IgD-negative memory B cell (primary cell): ENCODE measurements at regions not wholly inside any gene's neighbourhood (a gene's known extent, or its start where the extent isn't known, plus 50 kb on each side); places are given as distances from the start of the nearest gene placed in this dataset.
"Not testable (repeated sequence)": the region's sequence is repeated elsewhere in the genome, so short reads cannot be mapped to it uniquely, and the experiment has no call there.

Experiments
- H3K27ac Mint-ChIP-seq, 3 donors: one replicate each; pipeline ENCODE4 v1.8.0; 2020 to 2022; ENCODE audit warnings: mild to moderate bottlenecking in 3 of 3, mixed read lengths in 3 of 3, moderate library complexity in 1 of 3
- H3K27me3 Mint-ChIP-seq: one replicate; pipeline ENCODE4 v1.8.0; 2021; ENCODE audit warnings: mixed read lengths
- H3K36me3 Mint-ChIP-seq: one replicate; pipeline ENCODE4 v1.8.0; 2020; ENCODE audit warnings: mild to moderate bottlenecking, mixed read lengths
- H3K4me1 Mint-ChIP-seq, 3 donors: one replicate each; pipeline ENCODE4 v1.8.0; 2020 to 2022; ENCODE audit warnings: mixed read lengths in 3 of 3, mild to moderate bottlenecking in 1 of 3
- H3K4me3 Mint-ChIP-seq, 4 donors: one replicate each; pipeline ENCODE4 v1.8.0; 2020 to 2022; ENCODE audit warnings: mild to moderate bottlenecking in 4 of 4, mixed read lengths in 4 of 4, moderate library complexity in 3 of 4
- H3K9me3 Mint-ChIP-seq, 3 donors: one replicate each; pipeline ENCODE4 v1.8.0; 2020 to 2021; ENCODE audit warnings: mixed read lengths in 3 of 3, mild to moderate bottlenecking in 1 of 3

DNA sequence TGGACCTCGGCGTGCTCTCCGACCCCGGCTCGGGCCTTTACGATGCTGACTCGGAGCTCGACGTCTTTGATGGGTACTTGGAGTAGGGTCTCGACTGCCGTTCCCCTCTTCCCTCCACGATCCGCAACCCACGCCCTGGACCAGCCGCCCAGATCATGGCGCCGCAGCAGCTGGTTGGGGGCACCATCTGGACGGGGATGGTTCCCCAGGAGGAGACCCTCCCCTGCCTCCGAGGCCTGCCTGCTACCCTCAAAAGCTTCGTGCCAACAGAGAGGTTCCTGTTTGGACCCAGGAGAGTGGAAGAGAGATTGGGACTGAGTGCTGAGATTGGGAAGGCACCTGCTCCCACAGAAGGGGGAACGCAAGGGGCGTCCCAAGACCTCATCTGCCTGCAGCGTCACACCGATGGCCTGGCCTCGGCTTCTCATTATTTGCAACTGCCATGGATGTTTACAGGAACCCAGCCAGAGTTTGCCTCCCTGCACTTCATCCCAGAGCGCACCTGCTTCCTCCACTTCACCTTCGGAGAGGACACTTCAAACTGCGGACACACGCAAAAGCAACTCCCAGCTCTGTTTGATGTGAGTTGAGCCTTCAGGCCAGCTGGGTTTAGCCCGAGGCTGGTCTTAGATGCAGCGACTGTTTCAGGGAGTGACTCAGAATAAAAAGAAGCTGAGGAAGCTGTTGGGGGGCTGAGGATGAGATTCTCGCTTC lies 58.9 kb downstream of the GOLGA6L7 start:
- not testable (repeated sequence) for H3K4me1 Mint-ChIP-seq, H3K9me3 Mint-ChIP-seq, H3K36me3 Mint-ChIP-seq, H3K27ac Mint-ChIP-seq
- Mint-ChIP-seq H3K27me3 (peaks cover 21% of the 10 kb centered on the region), H3K4me3 (peak overlapping the region in 1 of 4 donors; percentile 1)

DNA sequence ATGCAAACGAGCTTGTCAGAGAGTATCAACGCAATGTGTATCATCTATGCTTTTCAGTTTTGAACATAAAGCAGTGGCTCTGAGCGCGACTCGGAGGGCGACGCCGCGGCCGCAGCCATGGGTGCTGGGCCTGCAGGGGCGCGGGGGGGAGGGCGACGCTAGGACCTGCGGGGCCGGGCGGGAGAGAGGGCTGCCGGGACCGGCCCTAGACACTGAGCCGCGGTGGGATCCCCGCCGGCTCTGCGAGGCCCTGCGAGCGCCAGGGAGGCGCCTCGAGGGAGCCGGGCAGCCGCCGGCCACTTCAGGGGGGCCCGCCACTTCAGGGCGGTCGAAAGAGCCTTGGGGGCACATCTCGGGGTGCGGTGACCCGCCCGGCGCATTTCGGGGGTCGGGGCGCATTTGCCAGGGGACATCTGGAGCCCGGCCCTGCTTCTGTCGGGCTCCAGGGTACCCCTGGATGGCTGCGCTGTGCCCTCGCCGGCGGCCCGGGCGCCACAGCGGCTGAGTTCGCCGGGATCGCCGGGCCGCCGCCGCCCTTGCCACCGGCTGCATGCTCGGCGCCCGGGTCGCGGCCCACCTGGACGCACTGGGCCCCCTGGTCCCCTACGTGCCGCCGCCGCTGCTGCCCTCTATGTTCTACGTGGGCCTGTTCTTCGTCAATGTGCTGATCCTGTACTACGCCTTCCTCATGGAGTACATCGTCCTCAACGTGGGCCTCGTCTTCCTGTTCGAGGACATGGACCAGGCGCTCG lies 59.6 kb downstream of the GOLGA6L7 start:
- not testable (repeated sequence) for H3K9me3 Mint-ChIP-seq, H3K4me1 Mint-ChIP-seq, H3K36me3 Mint-ChIP-seq, H3K27ac Mint-ChIP-seq, H3K4me3 Mint-ChIP-seq
- peaks cover 21% of the 10 kb centered on the region for H3K27me3 Mint-ChIP-seq

DNA sequence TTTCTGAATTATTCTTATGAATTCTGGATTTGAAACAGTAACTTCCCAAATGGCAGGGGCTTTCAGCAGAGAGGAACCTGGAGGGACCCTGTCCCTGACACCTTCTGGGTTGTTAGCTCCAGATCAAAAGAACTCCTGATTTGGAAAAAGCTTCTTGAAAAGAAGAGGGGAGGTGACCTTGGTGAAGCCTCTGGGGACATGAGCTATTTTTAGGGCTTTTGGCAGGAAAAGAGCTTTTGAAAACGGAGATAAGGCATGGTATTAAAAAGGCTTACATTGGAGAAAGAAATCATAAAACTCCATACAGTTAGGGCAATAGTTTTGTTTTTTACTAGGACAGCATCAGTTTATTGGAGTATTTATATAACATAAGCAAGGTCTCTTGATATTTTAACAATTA lies 60.3 kb downstream of the GOLGA6L7 start:
- H3K4me3 Mint-ChIP-seq, H3K36me3 Mint-ChIP-seq, H3K27ac Mint-ChIP-seq, H3K9me3 Mint-ChIP-seq, H3K4me1 Mint-ChIP-seq: not testable (repeated sequence)
- peaks cover 21% of the 10 kb centered on the region for H3K27me3 Mint-ChIP-seq

DNA sequence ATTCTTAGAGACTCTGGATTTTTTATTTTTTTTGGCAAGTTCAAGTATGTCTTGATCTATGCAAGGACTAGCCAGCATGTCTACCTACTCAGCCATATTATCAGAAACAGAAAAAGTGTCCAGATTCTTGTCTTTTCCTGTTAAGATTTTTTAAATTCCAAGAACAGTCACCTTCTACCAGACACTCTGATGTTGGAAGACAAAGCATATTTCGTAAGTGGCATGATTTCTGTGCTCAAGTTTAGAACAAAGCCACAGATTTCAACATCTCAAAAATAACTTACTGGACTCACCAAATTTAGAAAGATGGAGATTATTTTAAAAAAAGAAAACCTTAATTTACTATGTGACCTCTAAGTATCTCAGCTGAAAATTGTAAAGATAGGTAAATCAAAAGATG lies 61.9 kb downstream of the GOLGA6L7 start:
- H3K9me3 Mint-ChIP-seq, result peaks cover 0 to 3% (median 0%) of the 10 kb centered on the region in 3 donors
- H3K27me3 Mint-ChIP-seq, result peaks cover 16% of the 10 kb centered on the region
- no peaks in the 10 kb centered on the region for H3K36me3 Mint-ChIP-seq
- H3K27ac Mint-ChIP-seq, result no peak overlapping the region
- no peak overlapping the region for H3K4me3 Mint-ChIP-seq
- H3K4me1 Mint-ChIP-seq, result no peaks in the 10 kb centered on the region

DNA sequence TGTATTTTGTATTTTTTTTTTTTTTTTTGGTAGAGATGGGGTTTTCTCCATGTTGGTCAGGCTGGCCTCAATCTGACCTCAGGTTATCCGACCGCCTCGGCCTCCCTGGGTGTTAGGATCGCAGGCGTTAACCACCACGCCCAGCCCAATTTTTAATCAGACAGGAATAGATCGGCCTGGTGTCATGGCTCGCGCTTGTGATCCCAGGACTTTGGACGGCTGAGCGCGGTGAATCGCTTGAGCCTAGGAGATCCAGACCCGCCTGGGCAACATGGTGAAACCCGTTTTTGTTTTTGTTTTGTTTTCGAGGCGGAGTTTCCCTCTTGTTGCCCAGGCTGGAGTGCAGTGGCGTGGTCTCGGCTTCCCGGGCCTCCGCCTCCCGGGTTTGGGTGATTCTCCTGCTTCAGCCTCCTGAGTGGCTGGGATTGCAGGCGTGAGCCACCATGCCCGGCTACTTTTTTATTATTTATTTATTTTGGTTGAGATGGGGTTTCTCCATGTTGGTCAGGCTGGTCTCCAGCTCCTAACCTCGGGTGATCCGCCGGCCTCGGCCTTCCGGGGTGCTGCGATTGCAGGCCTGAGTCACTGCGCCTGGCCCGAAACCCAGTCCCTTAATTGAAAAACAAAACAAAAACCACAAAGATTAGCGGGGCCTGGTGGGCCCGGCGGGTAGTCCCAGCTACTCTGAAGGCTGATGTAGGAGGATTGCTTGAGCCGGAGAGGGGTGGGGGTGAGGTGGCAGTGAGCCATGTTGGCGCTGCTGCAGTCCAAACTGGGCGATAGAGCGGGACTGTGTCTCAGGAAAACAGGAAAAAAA lies 63.9 kb downstream of the GOLGA6L7 start:
- not testable (repeated sequence) for H3K36me3 Mint-ChIP-seq, H3K4me3 Mint-ChIP-seq, H3K27ac Mint-ChIP-seq, H3K4me1 Mint-ChIP-seq, H3K9me3 Mint-ChIP-seq
- H3K27me3 Mint-ChIP-seq, result peaks cover 14% of the 10 kb centered on the region

DNA sequence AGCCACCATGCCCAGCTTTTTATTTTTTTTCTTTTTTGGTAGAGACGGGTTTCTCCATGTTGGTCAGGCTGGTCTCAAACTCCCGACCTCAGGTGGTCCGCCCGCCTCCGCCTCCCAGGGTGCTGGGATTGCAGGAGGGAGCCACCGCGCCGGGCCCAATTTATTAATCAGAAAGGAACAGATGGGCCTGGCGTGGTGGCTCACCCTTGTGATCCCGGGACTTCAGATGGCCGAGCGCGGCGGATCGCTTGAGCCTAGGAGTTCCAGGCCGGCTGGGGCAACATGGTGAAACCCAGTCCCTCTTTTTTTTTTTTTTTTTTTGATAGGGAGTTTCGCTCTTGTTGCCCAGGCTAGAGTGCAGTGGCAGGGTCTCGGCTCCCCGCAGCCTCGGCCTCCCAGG lies 64.6 kb downstream of the GOLGA6L7 start:
- H3K36me3 Mint-ChIP-seq, result no peaks in the 10 kb centered on the region
- H3K9me3 Mint-ChIP-seq, result peaks cover 0 to 4% (median 0%) of the 10 kb centered on the region in 3 donors
- no peak overlapping the region for H3K27ac Mint-ChIP-seq
- peaks cover 11% of the 10 kb centered on the region for H3K27me3 Mint-ChIP-seq
- no peak overlapping the region for H3K4me3 Mint-ChIP-seq
- no peaks in the 10 kb centered on the region for H3K4me1 Mint-ChIP-seq

DNA sequence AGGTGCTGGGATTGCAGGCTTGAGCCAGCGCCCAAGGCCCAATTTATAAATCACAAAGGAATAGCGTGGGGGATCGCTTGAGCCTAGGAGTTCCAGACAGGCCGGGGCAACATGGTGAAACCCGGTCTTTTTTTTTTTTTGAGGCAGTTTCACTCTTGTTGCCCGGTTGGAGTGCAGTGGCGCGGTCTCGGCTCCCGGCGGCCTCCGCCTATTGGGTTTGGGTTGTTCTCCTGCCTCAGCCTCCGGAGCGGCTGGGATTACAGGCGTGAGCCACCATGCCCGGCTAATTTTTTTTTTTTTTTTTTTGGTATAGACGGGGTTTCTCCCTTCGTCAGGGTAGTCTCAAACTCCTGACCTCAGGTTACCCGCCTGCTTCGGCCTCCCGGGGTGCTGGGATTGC lies 65.0 kb downstream of the GOLGA6L7 start:
- Mint-ChIP-seq H3K4me1 (no peaks in the 10 kb centered on the region), H3K27me3 (peaks cover 10% of the 10 kb centered on the region), H3K36me3 (no peaks in the 10 kb centered on the region), H3K27ac (no peak overlapping the region), H3K9me3 (peaks cover 0 to 4% (median 0%) of the 10 kb centered on the region in 3 donors), H3K4me3 (no peak overlapping the region)

DNA sequence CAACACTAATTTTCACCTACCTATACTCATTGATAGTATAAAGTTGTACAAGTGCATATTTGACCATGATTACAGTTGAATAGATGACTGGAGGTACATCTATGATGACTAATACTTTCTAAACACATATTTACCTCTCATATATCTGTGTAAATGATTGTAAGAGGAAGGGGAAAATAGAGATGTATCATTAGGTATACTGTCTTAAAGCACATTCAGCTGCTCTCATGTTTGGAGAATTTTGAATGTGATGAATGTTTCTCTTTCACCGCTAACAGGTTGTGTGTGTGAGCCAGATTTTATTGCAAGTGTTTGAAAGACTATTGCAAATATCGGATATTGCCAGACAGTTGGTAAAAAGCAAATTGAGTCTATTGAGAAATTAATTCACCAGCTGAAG lies 66.2 kb upstream of the GOLGA8M start:
- not testable (repeated sequence) for H3K27me3 Mint-ChIP-seq, H3K36me3 Mint-ChIP-seq, H3K27ac Mint-ChIP-seq, H3K4me3 Mint-ChIP-seq, H3K4me1 Mint-ChIP-seq, H3K9me3 Mint-ChIP-seq

DNA sequence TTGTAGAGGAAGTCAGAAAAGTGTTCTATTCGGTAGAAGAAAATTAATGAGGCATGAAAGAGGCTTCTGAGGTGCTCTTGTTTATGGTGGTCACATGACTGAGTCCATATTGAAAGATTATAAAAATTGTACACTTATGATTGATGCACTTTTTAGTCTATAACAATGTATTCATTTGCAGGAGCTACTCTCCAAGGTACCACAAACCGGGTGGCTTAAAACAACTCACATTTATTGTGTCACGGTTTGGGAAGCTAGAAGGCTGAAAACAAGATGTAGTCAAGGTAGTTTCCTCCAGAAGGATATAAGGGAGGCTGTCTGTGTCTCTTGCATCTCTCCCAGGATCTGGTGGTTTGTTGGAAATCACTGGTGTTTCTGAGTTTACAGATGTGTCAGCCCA lies 60.6 kb upstream of the GOLGA8M start:
- H3K27ac Mint-ChIP-seq, H3K4me1 Mint-ChIP-seq, H3K4me3 Mint-ChIP-seq, H3K9me3 Mint-ChIP-seq, H3K27me3 Mint-ChIP-seq, H3K36me3 Mint-ChIP-seq: not testable (repeated sequence)
